ENCODE measurements at regions not wholly inside any gene's neighbourhood (a gene's known extent, or its start where the extent isn't known, plus 50 kb on each side); places are given as distances from the start of the nearest gene placed in this dataset.
"Not testable (repeated sequence)": the region's sequence is repeated elsewhere in the genome, so short reads cannot be mapped to it uniquely, and the experiment has no call there.

GRCh38 chr14:106170163-106170658, 643.8 kb downstream of the TMEM121 start:
- H3K27me3 ChIP-seq = peaks cover 0 to 28% of the 10 kb centered on the region in 2 donors
- H3K4me3 ChIP-seq; H3K27ac ChIP-seq; H3K4me1 ChIP-seq; ATAC-seq; intact Hi-C loops (cut with DNase I); H3K36me3 ChIP-seq; H3K9me3 ChIP-seq: not testable (repeated sequence)
- peak in 1 of 4 donors; percentile 68 for DNase-seq
- TF ChIP-seq CTCF (IDR thresholded peaks at IDR 0.05) = peak in 1 of 2 donors; percentile 27

GRCh38 chr14:106174206-106174605, 647.8 kb downstream of the TMEM121 start:
- H3K27ac ChIP-seq = no peak overlapping the region
- no peaks in the 10 kb centered on the region for H3K4me1 ChIP-seq
- peaks cover 0 to 10% of the 10 kb centered on the region in 2 donors for H3K27me3 ChIP-seq
- DNase-seq = no peak
- H3K9me3 ChIP-seq = no peaks in the 10 kb centered on the region
- intact Hi-C loops (cut with DNase I) = no loop called here
- no peak for TF ChIP-seq CTCF (IDR thresholded peaks at IDR 0.05)
- no peak for ATAC-seq
- no peak overlapping the region for H3K4me3 ChIP-seq
- H3K36me3 ChIP-seq = no peaks in the 10 kb centered on the region

- H3K4me1 ChIP-seq = not testable (repeated sequence)
These were observed 651.2 kb downstream of the TMEM121 start for GRCh38 chr14:106177266-106178246.

GRCh38 chr14:106179761-106180160, 653.4 kb downstream of the TMEM121 start:
- TF ChIP-seq CTCF (IDR thresholded peaks at IDR 0.05) = no peak
- ATAC-seq = no peak
- no peaks in the 10 kb centered on the region for H3K36me3 ChIP-seq
- DNase-seq = no peak
- no peak overlapping the region for H3K4me3 ChIP-seq
- H3K27ac ChIP-seq = no peak overlapping the region
- intact Hi-C loops (cut with DNase I) = no loop called here
- H3K27me3 ChIP-seq = peaks cover 0 to 7% of the 10 kb centered on the region in 2 donors
- no peaks in the 10 kb centered on the region for H3K4me1 ChIP-seq
- no peaks in the 10 kb centered on the region for H3K9me3 ChIP-seq

More at GRCh38 chr14:106177266-106178246, 651.2 kb downstream of the TMEM121 start:
- DNase-seq; intact Hi-C loops (cut with DNase I); H3K36me3 ChIP-seq; H3K27ac ChIP-seq; ATAC-seq; H3K4me3 ChIP-seq; H3K9me3 ChIP-seq: not testable (repeated sequence)
- peaks cover 0 to 10% of the 10 kb centered on the region in 2 donors for H3K27me3 ChIP-seq

GRCh38 chr14:106184771-106185170, 658.4 kb downstream of the TMEM121 start:
- intact Hi-C loops (cut with DNase I); H3K36me3 ChIP-seq; ATAC-seq; H3K4me1 ChIP-seq; DNase-seq; H3K9me3 ChIP-seq; H3K27ac ChIP-seq; H3K4me3 ChIP-seq: not testable (repeated sequence)
- H3K27me3 ChIP-seq = peaks cover 0 to 16% of the 10 kb centered on the region in 2 donors

GRCh38 chr14:106185174-106185836, 658.9 kb downstream of the TMEM121 start:
- H3K4me3 ChIP-seq; H3K9me3 ChIP-seq; H3K4me1 ChIP-seq; intact Hi-C loops (cut with DNase I); H3K36me3 ChIP-seq; DNase-seq; ATAC-seq; H3K27ac ChIP-seq: not testable (repeated sequence)
- H3K27me3 ChIP-seq = peaks cover 0 to 16% of the 10 kb centered on the region in 2 donors

Measured in left lung (tissue), 4 donors.